ENCODE measurements at regions not wholly inside any gene's neighbourhood (a gene's known extent, or its start where the extent isn't known, plus 50 kb on each side); places are given as distances from the start of the nearest gene placed in this dataset.

DNA sequence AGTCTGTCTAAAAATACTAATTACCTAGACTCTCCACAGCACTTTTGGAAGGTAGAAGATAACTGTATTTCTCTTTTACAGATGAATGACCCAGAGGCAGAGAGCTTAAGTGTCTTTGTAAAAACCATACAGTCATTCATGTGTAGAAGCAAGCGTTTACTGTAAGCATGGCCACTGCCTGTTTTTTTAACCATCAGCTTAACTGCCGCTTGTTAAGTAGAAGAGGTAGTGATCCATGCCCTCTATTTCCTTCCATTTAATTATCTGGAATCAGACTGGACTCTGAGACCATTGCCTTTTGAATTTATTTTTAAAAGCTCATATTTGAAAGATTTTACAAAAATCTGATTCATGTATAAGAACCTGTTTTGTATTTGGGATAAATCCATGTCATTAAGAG, 111.2 kb upstream of the TECRL start:
- no peak overlapping the region for H3K27ac ChIP-seq
- H3K4me3 ChIP-seq = no peak overlapping the region
- no peak for DNase-seq
- intact Hi-C loops (cut with DNase I) = no loop called here
- no peaks in the 10 kb centered on the region for H3K36me3 ChIP-seq
- H3K27me3 ChIP-seq (ENCODE audit: low read depth) = no peaks in the 10 kb centered on the region
- no peaks in the 10 kb centered on the region for H3K4me1 ChIP-seq
- H3K9me3 ChIP-seq = no peaks in the 10 kb centered on the region
- no peak for TF ChIP-seq CTCF (IDR thresholded peaks at IDR 0.05)
- no peak for ATAC-seq

DNA sequence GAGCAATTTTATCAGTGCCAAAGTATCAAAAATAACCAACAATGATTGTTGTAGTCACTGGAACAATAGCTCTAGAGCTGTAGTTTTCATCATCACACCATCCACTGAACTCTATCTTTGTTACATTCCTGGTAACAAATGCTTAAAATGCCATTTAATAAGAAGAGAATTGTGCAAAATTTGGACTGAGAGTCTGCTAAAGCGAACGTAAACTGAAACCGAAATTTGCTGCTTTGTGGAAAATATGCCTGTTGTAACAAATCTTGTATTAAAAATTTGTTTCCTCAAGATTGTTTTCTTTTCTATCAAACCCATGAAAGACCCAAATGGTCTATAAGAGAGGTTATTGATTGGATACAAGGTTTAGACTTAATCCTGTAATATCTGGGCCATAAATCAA, 109.3 kb upstream of the TECRL start:
- Histone ChIP-seq H3K4me3 (no peak overlapping the region), H3K27me3 (ENCODE audit: low read depth) (no peaks in the 10 kb centered on the region), H3K4me1 (no peaks in the 10 kb centered on the region), H3K36me3 (no peaks in the 10 kb centered on the region), H3K9me3 (no peaks in the 10 kb centered on the region), H3K27ac (no peak overlapping the region)
- intact Hi-C loops (cut with DNase I) = no loop called here
- no peak for ATAC-seq
- no peak for TF ChIP-seq CTCF (IDR thresholded peaks at IDR 0.05)
- DNase-seq = no peak

GRCh38 chr4:64516176-64516575, 106.9 kb upstream of the TECRL start:
- H3K4me3 ChIP-seq = no peak overlapping the region
- ATAC-seq = no peak
- no peaks in the 10 kb centered on the region for H3K9me3 ChIP-seq
- no peak for DNase-seq
- no peaks in the 10 kb centered on the region for H3K36me3 ChIP-seq
- intact Hi-C loops (cut with DNase I) = no loop called here
- no peak overlapping the region for H3K27ac ChIP-seq
- no peak for TF ChIP-seq CTCF (IDR thresholded peaks at IDR 0.05)
- no peaks in the 10 kb centered on the region for H3K27me3 ChIP-seq (ENCODE audit: low read depth)
- H3K4me1 ChIP-seq = no peaks in the 10 kb centered on the region

- no peaks in the 10 kb centered on the region for H3K9me3 ChIP-seq
- no peak for TF ChIP-seq CTCF (IDR thresholded peaks at IDR 0.05)
- H3K4me3 ChIP-seq = no peak overlapping the region
- intact Hi-C loops (cut with DNase I) = no loop called here
- no peaks in the 10 kb centered on the region for H3K36me3 ChIP-seq
- no peaks in the 10 kb centered on the region for H3K27me3 ChIP-seq (ENCODE audit: low read depth)
- DNase-seq (no peak), ATAC-seq (no peak)
- no peak overlapping the region for H3K27ac ChIP-seq
- no peaks in the 10 kb centered on the region for H3K4me1 ChIP-seq
These were observed 98.8 kb upstream of the TECRL start for GRCh38 chr4:64508089-64508488.

DNA sequence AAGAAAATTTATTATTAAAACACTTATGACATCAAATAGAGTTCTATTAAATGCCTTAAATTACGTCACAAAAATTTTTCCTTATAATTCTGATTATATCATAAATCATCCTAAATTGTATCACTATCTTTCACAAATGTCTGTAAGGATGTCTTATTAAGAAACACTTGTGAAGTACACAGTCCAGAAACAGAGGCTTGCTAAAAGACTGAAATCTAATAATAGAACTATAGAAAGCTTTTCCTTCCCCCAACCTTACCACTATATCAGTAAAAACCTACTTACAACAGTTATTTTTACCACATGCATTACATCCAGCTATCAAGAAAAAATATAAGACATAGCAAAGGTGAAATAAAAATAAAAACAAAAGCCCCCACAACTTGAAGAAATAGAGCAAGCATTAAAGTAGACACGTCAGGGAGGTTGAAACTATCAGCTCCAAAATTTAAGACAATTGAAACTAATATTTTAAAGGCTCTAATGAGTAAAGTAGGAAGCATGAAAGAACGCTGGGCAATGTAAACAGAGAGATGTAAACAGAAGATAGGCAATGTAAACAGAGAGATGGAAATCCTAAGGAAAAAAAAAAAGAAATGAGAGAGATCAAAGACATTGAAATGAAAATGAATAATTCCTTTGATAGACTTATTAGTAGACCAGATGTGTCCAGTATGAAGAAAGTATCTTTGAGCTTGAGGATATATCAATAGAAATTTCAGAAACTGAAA, 94.9 kb upstream of the TECRL start:
- DNase-seq = no peak
- Histone ChIP-seq H3K4me1 (no peaks in the 10 kb centered on the region), H3K27ac (no peak overlapping the region), H3K9me3 (no peaks in the 10 kb centered on the region), H3K36me3 (no peaks in the 10 kb centered on the region), H3K4me3 (no peak overlapping the region), H3K27me3 (ENCODE audit: low read depth) (no peaks in the 10 kb centered on the region)
- intact Hi-C loops (cut with DNase I) = no loop called here
- no peak for TF ChIP-seq CTCF (IDR thresholded peaks at IDR 0.05)
- ATAC-seq = no peak

All from lower lobe of right lung (tissue), 2 donors.